LNCAP (cell line): ENCODE measurements at regions not wholly inside any gene's neighbourhood (a gene's known extent, or its start where the extent isn't known, plus 50 kb on each side); places are given as distances from the start of the nearest gene placed in this dataset.

Source experiments
- TF ChIP-seq, protein P1 (sequence below): fragments of 450-650 bp; IDR thresholded peaks from 2 replicates; pipeline ENCODE4 v1.5.1; 2017; ENCODE audit warnings: mild to moderate bottlenecking

- TF ChIP-seq, protein P1, sequence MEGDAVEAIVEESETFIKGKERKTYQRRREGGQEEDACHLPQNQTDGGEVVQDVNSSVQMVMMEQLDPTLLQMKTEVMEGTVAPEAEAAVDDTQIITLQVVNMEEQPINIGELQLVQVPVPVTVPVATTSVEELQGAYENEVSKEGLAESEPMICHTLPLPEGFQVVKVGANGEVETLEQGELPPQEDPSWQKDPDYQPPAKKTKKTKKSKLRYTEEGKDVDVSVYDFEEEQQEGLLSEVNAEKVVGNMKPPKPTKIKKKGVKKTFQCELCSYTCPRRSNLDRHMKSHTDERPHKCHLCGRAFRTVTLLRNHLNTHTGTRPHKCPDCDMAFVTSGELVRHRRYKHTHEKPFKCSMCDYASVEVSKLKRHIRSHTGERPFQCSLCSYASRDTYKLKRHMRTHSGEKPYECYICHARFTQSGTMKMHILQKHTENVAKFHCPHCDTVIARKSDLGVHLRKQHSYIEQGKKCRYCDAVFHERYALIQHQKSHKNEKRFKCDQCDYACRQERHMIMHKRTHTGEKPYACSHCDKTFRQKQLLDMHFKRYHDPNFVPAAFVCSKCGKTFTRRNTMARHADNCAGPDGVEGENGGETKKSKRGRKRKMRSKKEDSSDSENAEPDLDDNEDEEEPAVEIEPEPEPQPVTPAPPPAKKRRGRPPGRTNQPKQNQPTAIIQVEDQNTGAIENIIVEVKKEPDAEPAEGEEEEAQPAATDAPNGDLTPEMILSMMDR, result no peak
These were observed 326.0 kb downstream of the CRPPA start for GRCh38 chr7:16095171-16095950.

DNA sequence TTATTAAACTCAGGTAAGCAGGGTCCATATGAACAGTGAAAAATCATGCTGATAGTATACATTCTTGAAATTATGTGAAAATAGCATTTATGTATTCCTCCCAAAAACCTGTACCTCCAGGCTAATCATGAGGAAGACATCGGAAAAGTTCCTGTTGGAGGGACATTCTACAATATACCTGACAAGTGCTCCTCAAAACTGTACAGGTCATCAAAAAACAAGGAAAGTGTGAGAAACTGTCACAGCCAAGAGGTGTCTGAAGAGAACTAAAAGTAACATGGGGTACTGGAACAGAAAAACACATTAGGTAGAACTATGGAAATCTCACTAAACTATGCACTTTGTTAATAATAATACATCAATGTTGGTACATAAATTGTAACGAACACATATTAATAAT lies 326.7 kb downstream of the CRPPA start:
- TF ChIP-seq, protein P1, result no peak

GRCh38 chr7:16092711-16093110 lies 328.6 kb downstream of the CRPPA start:
- TF ChIP-seq, protein P1, result no peak

DNA sequence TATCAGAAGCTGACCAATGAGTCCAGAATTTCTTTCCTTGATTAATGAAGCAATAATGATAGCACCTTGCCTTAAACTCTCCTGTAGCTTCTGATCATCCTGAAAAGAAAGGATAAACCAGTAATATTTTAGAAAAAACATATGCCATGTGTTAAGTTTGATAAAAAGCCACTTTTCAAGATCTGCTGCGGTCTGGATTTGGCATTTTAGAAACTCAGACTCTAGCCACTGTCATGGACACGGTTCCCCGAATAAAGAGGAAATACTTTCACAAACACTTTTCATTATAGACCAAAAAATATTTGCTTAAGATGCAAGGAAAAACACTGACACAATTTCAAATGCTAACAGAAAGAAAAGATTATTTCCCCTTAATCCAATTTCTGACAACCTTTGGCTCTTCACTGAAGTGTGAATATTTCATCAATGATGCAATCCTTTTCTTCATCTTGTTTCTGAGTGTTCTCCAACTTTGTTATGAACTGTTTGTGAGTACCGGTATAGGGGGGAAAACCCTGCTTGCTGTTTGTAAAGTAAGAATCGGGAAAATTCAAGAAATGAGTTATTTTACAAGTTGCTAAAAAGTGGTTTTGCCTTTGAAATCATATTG lies 329.5 kb downstream of the CRPPA start:
- TF ChIP-seq, protein P1, result no peak

DNA sequence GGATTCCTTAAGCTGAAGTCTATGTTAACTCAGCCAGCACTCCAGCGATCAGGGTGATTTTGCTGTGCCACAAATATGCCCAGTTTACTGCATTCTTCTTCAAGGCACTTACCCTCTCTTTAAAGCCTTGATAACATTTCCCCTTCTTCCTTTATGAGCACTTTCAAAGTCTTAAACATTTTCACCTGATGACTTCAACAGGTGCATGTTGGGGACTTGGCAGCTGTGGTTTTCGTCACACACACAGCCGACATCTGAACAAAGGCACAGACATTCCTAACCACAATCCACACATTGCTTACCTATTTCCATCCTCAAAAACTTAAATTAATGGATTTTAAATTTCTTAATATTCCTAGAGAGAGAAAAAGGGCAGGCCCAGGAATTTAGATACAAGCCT lies 331.5 kb downstream of the CRPPA start:
- TF ChIP-seq, protein P1, result no peak

GRCh38 chr7:16089191-16089590 lies 332.1 kb downstream of the CRPPA start:
- TF ChIP-seq, protein P1, result no peak

GRCh38 chr7:16086743-16087142 lies 334.6 kb downstream of the CRPPA start:
- TF ChIP-seq, protein P1, result no peak
